SK-N-SH (cell line): ENCODE measurements at regions not wholly inside any gene's neighbourhood (a gene's known extent, or its start where the extent isn't known, plus 50 kb on each side); places are given as distances from the start of the nearest gene placed in this dataset.

Experiments
- CTCF ChIA-PET: fragments of 300-600, 350-600 bp; formaldehyde crosslinking; extraction: SDS; loops from one replicate; lab custom pipeline; 2021; lab: Yijun Ruan, JAX
- POLR2A ChIA-PET: fragments of 350-600 bp; sonication (Branson Sonifier 250); formaldehyde crosslinking; extraction: SDS; loops from one replicate; lab custom pipeline; 2020; ENCODE audit warnings: antibody characterized with exemption, inconsistent platforms; lab: Yijun Ruan, JAX
- DNase-seq: peaks from one replicate; pipeline ENCODE4 v3.0.0; 2012
- H2AFZ ChIP-seq: fragments of 200-600 bp; sonication (generic); 2 replicates; pipeline ENCODE4 v1.8.1; 2016; ENCODE audit warnings: antibody characterized with exemption, mild to moderate bottlenecking, low read depth
- H3F3A ChIP-seq: fragments of 200-600 bp; sonication (generic); replicated peaks from 2 replicates; pipeline ENCODE3; 2016; ENCODE audit warnings: antibody characterized with exemption, mild to moderate bottlenecking; ENCODE audit not compliant: insufficient read depth
- H3K27ac ChIP-seq, 2 experiments: fragments of 200-500 bp in 1 of 2; fragments of 200-600 bp in 1 of 2; sonication (Bioruptor generic) in 1 of 2; sonication (generic), shearing (Covaris generic) in 1 of 2; 2 replicates each; pipeline versions ENCODE4 v1.5.1 to v1.6.1; 2014 to 2016; ENCODE audit warnings: low read depth in 2 of 2, inconsistent platforms in 1 of 2, low read length in 1 of 2, mild to moderate bottlenecking in 1 of 2, mixed read lengths in 1 of 2
- H3K27me3 ChIP-seq: fragments of 200-600 bp; sonication (generic), shearing (Covaris generic); 2 replicates; pipeline ENCODE4 v1.6.1; 2016; ENCODE audit warnings: mixed run types; ENCODE audit not compliant: insufficient read depth
- H3K36me3 ChIP-seq, 2 experiments: fragments of 200-500 bp in 1 of 2; fragments of 200-600 bp in 1 of 2; sonication (Bioruptor generic) in 1 of 2; sonication (generic) in 1 of 2; replicated peaks in 1 of 2; 2 replicates each; pipeline versions ENCODE3 to v1.5.1; 2014 to 2016; ENCODE audit warnings: low read length in 1 of 2, mild to moderate bottlenecking in 1 of 2; ENCODE audit not compliant: insufficient read depth in 2 of 2, control insufficient read depth in 1 of 2
- H3K4me1 ChIP-seq, 2 experiments: fragments of 200-500 bp in 1 of 2; fragments of 200-600 bp in 1 of 2; sonication (Bioruptor generic) in 1 of 2; sonication (generic), shearing (Covaris generic) in 1 of 2; 2 replicates each; pipeline versions ENCODE4 v1.5.1 to v1.6.1; 2014 to 2016; ENCODE audit warnings: low read depth in 1 of 2, low read length in 1 of 2, mixed run types in 1 of 2; ENCODE audit not compliant: insufficient read depth in 2 of 2, control insufficient read depth in 1 of 2
- H3K4me2 ChIP-seq: fragments of 200-600 bp; sonication (generic), shearing (Covaris generic); 2 replicates; pipeline ENCODE4 v1.6.1; 2017; ENCODE audit warnings: mixed run types
- H3K4me3 ChIP-seq, 2 experiments: fragments of 200-500 bp in 1 of 2; fragments of 200-600 bp in 1 of 2; sonication (Bioruptor generic) in 1 of 2; sonication (generic), shearing (Covaris generic) in 1 of 2; 2 replicates each; pipeline versions ENCODE4 v1.5.1 to v1.8.1; 2014 to 2016; ENCODE audit warnings: low read depth in 2 of 2, inconsistent platforms in 1 of 2, low read length in 1 of 2, mild to moderate bottlenecking in 1 of 2, mixed read lengths in 1 of 2, moderate library complexity in 1 of 2
- H3K79me2 ChIP-seq: fragments of 200-600 bp; sonication (generic); 2 replicates; pipeline ENCODE4 v1.8.1; 2017; ENCODE audit warnings: mild to moderate bottlenecking; ENCODE audit not compliant: insufficient read depth
- H3K9ac ChIP-seq: fragments of 200-600 bp; sonication (generic); 2 replicates; pipeline ENCODE4 v1.6.1; 2017; ENCODE audit warnings: mixed run types
- H3K9me2 ChIP-seq: fragments of 200-600 bp; sonication (generic); 2 replicates; pipeline ENCODE4 v1.6.1; 2017; ENCODE audit warnings: mixed run types
- H3K9me3 ChIP-seq: fragments of 200-600 bp; sonication (generic); 2 replicates; pipeline ENCODE4 v1.6.1; 2017; ENCODE audit warnings: mixed run types, mild to moderate bottlenecking, moderate library complexity
- H4K20me1 ChIP-seq: fragments of 200-600 bp; sonication (generic); 2 replicates; pipeline ENCODE4 v1.6.1; 2017; ENCODE audit warnings: mild to moderate bottlenecking, mixed run types; ENCODE audit not compliant: insufficient read depth
- CHD2 ChIP-seq: fragments of 150-350 bp; IDR thresholded peaks from 2 replicates; pipeline ENCODE4 v1.6.1; 2018; ENCODE audit warnings: low read length; ENCODE audit not compliant: partially characterized antibody
- ELF1 ChIP-seq: IDR thresholded peaks from 2 replicates; pipeline ENCODE4 v1.4.0; 2012
- EP300 ChIP-seq, 2 experiments: IDR thresholded peaks; 2 replicates each; pipeline versions ENCODE4 v1.4.0 to v1.6.1; 2012; ENCODE audit warnings: borderline replicate concordance in 1 of 2, low read depth in 1 of 2, low read length in 1 of 2
- FOSL2 ChIP-seq: IDR thresholded peaks from 2 replicates; pipeline ENCODE4 v1.4.0; 2012; ENCODE audit warnings: low read depth, mild to moderate bottlenecking, moderate library complexity, borderline replicate concordance
- FOXJ3 ChIP-seq: sonication (generic); formaldehyde crosslinking; IDR thresholded peaks from 2 replicates; pipeline ENCODE4 v1.5.1; 2020; ENCODE audit warnings: mild to moderate bottlenecking, missing genetic modification reagents
- FOXM1 ChIP-seq: IDR thresholded peaks from 2 replicates; pipeline ENCODE4 v1.4.0; 2012; ENCODE audit warnings: low read depth, mild to moderate bottlenecking
- GATA2 ChIP-seq: sonication (generic); formaldehyde crosslinking; IDR thresholded peaks from 2 replicates; pipeline ENCODE4 v1.5.0; 2020; ENCODE audit warnings: mild to moderate bottlenecking, missing genetic modification reagents
- JUND ChIP-seq: IDR thresholded peaks from 2 replicates; pipeline ENCODE4 v1.4.0; 2012
- MEF2A ChIP-seq: IDR thresholded peaks from 2 replicates; pipeline ENCODE4 v1.4.0; 2012; ENCODE audit warnings: low read depth, borderline replicate concordance
- MXI1 ChIP-seq: IDR thresholded peaks from 2 replicates; pipeline ENCODE4 v1.6.1; 2012; ENCODE audit warnings: mild to moderate bottlenecking, low read depth, low read length, improper control_type of control experiment
- NFIC ChIP-seq: IDR thresholded peaks from 2 replicates; pipeline ENCODE4 v1.4.0; 2012; ENCODE audit warnings: borderline replicate concordance
- NRF1 ChIP-seq: IDR thresholded peaks from 2 replicates; pipeline ENCODE4 v1.6.1; 2012; ENCODE audit warnings: low read depth, mild to moderate bottlenecking, low read length
- PBX3 ChIP-seq: IDR thresholded peaks from 2 replicates; pipeline ENCODE4; 2012
- POLR2AphosphoS5 ChIP-seq: IDR thresholded peaks from 2 replicates; pipeline ENCODE4 v1.6.1; 2012; ENCODE audit warnings: low read depth, low read length
- RAD21 ChIP-seq: IDR thresholded peaks from 2 replicates; pipeline ENCODE4 v1.6.1; 2012; ENCODE audit warnings: mild to moderate bottlenecking, low read length
- REST ChIP-seq: IDR thresholded peaks from 2 replicates; pipeline ENCODE4 v1.6.1; 2012; ENCODE audit warnings: mild to moderate bottlenecking, low read depth, low read length, moderate library complexity
- TAF1 ChIP-seq: IDR thresholded peaks from 2 replicates; pipeline ENCODE4 v1.6.1; 2012; ENCODE audit warnings: low read depth, mild to moderate bottlenecking, low read length, moderate library complexity, borderline replicate concordance
- TCF12 ChIP-seq: IDR thresholded peaks from 2 replicates; pipeline ENCODE4 v1.4.0; 2012
- TEAD4 ChIP-seq: IDR thresholded peaks from 2 replicates; pipeline ENCODE4 v1.4.0; 2012; ENCODE audit warnings: mild to moderate bottlenecking, borderline replicate concordance; ENCODE audit not compliant: insufficient read depth
- YY1 ChIP-seq: IDR thresholded peaks from 2 replicates; pipeline ENCODE4 v1.4.0; 2012; ENCODE audit warnings: low read depth, mild to moderate bottlenecking
- WGBS: methylation state at CpG from one replicate; pipeline ENCODE4 v1.1.6; 2017; ENCODE audit warnings: low lambda C conversion rate; 5-methylcytosine and 5-hydroxymethylcytosine counted together
- TF ChIP-seq, protein P1 (sequence below): fragments of 150-350 bp; IDR thresholded peaks from 2 replicates; pipeline ENCODE4 v1.6.1; 2017; ENCODE audit warnings: antibody characterized with exemption, low read length, low read depth, borderline replicate concordance
- TF ChIP-seq, protein P2 (sequence below): IDR thresholded peaks from 2 replicates; pipeline ENCODE4 v1.4.0; 2012; ENCODE audit warnings: low read depth

- no peaks in the 10 kb centered on the region for H3K4me1 ChIP-seq
Measured at GRCh38 chr4:105022811-105023667, 123.6 kb upstream of the TET2 start.

More at GRCh38 chr4:105022811-105023667, 123.6 kb upstream of the TET2 start:
- WGBS = 36% methylated on average over 5 of the region's 6 CpGs
- Histone ChIP-seq H3K4me3 (no peak overlapping the region), H2AFZ (no peak overlapping the region), H3K36me3 (no peaks in the 10 kb centered on the region), H3K9me2 (no peaks in the 10 kb centered on the region), H4K20me1 (no peaks in the 10 kb centered on the region), H3K27ac (peak overlapping the region; percentile 22 to 81; a peak in 2 of 4 replicates), H3K79me2 (no peaks in the 10 kb centered on the region), H3F3A (peaks cover 3% of the 10 kb centered on the region), H3K9me3 (no peaks in the 10 kb centered on the region), H3K9ac (no peak overlapping the region), H3K27me3 (no peaks in the 10 kb centered on the region), H3K4me2 (peak overlapping the region; percentile 33; the same call in 1 of the 2 replicates)
- no peak for DNase-seq
- ChIA-PET CTCF (no interaction called here), POLR2A (no interaction called here)
- TF ChIP-seq, protein P1, sequence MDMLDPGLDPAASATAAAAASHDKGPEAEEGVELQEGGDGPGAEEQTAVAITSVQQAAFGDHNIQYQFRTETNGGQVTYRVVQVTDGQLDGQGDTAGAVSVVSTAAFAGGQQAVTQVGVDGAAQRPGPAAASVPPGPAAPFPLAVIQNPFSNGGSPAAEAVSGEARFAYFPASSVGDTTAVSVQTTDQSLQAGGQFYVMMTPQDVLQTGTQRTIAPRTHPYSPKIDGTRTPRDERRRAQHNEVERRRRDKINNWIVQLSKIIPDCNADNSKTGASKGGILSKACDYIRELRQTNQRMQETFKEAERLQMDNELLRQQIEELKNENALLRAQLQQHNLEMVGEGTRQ = no peak
- TF ChIP-seq FOXM1 (no peak), CHD2 (no peak), EP300 (IDR thresholded peaks at IDR 0.05; ENCODE audit: borderline replicate concordance in 1 of 2, low read depth in 1 of 2, low read length in 1 of 2) (no peak), FOSL2 (peak; percentile 59; the same call in 1 of the 2 replicates), REST (no peak), FOXJ3 (CRISPR knock-in tag) (no peak), ELF1 (no peak), NFIC (peak; percentile 38; the same call in 1 of the 2 replicates), NRF1 (no peak), TAF1 (no peak), YY1 (no peak), PBX3 (peak; percentile 17; the same call in 1 of the 2 replicates), RAD21 (no peak), GATA2 (CRISPR knock-in tag) (no peak), JUND (peak; percentile 56), POLR2AphosphoS5 (no peak), TCF12 (0 out of 2 replicates have a peak, but pooled peaks have one; percentile 16), MEF2A (no peak), MXI1 (no peak), TEAD4 (no peak)
- TF ChIP-seq, protein P2, sequence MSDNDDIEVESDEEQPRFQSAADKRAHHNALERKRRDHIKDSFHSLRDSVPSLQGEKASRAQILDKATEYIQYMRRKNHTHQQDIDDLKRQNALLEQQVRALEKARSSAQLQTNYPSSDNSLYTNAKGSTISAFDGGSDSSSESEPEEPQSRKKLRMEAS = no peak
